ENCODE measurements at regions not wholly inside any gene's neighbourhood (a gene's known extent, or its start where the extent isn't known, plus 50 kb on each side); places are given as distances from the start of the nearest gene placed in this dataset.

DNA sequence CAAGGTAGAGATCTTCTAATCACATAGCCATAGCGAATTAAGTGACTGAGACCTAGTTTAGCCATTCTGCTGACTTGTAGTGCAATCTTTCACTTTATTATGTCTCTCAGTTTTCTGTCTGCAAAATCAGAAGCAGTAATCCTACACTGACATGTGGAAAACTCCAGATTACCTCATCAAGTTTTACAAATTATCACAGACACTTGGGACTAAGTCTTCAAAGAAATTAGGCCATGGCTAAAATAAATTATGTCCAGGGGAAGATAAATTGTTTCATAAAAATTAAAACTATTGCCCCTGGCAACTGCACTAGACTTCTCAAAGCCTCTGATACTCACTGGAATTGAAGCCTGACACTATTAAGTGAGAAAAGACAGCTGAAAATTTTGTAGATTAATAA, 129.9 kb upstream of the RGMB start:
- TF ChIP-seq, protein P1, sequence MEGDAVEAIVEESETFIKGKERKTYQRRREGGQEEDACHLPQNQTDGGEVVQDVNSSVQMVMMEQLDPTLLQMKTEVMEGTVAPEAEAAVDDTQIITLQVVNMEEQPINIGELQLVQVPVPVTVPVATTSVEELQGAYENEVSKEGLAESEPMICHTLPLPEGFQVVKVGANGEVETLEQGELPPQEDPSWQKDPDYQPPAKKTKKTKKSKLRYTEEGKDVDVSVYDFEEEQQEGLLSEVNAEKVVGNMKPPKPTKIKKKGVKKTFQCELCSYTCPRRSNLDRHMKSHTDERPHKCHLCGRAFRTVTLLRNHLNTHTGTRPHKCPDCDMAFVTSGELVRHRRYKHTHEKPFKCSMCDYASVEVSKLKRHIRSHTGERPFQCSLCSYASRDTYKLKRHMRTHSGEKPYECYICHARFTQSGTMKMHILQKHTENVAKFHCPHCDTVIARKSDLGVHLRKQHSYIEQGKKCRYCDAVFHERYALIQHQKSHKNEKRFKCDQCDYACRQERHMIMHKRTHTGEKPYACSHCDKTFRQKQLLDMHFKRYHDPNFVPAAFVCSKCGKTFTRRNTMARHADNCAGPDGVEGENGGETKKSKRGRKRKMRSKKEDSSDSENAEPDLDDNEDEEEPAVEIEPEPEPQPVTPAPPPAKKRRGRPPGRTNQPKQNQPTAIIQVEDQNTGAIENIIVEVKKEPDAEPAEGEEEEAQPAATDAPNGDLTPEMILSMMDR (IDR thresholded peaks at IDR 0.05), result no peak
- no peak for TF ChIP-seq POLR2A (IDR thresholded peaks at IDR 0.05)
